ENCODE measurements at regions not wholly inside any gene's neighbourhood (a gene's known extent, or its start where the extent isn't known, plus 50 kb on each side); places are given as distances from the start of the nearest gene placed in this dataset.
"Not testable (repeated sequence)": the region's sequence is repeated elsewhere in the genome, so short reads cannot be mapped to it uniquely, and the experiment has no call there.

DNA sequence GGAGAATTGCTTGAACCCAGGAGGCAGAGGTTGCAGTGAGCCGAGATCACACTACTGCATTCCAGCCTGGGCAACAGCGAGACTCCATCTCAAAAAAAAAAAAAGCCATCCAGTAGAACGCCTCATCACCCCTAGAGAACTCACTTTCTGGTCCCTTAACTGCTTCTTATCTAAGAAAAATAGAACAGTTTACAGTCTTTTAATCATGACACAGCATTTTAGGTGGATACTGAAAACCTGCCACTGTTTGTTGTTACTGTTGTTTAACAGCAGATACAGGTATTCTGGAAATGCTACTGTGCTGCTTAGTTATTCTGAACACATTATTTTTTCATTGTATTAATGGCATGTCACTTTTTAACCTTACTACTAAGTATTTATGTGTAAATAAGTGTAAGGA, 624.3 kb upstream of the GHITM start:
- H3K36me3 Mint-ChIP-seq (ENCODE audit: low read depth), result no peaks in the 10 kb centered on the region
- H3K9me3 Mint-ChIP-seq, result peaks cover 6% of the 10 kb centered on the region
- no peaks in the 10 kb centered on the region for H3K27me3 Mint-ChIP-seq (ENCODE audit: low read depth)
- TF ChIP-seq, protein P1, sequence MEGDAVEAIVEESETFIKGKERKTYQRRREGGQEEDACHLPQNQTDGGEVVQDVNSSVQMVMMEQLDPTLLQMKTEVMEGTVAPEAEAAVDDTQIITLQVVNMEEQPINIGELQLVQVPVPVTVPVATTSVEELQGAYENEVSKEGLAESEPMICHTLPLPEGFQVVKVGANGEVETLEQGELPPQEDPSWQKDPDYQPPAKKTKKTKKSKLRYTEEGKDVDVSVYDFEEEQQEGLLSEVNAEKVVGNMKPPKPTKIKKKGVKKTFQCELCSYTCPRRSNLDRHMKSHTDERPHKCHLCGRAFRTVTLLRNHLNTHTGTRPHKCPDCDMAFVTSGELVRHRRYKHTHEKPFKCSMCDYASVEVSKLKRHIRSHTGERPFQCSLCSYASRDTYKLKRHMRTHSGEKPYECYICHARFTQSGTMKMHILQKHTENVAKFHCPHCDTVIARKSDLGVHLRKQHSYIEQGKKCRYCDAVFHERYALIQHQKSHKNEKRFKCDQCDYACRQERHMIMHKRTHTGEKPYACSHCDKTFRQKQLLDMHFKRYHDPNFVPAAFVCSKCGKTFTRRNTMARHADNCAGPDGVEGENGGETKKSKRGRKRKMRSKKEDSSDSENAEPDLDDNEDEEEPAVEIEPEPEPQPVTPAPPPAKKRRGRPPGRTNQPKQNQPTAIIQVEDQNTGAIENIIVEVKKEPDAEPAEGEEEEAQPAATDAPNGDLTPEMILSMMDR (conservative IDR thresholded peaks at IDR 0.05), result no peak
- H3K27ac Mint-ChIP-seq (ENCODE audit: unreplicated experiment), result no peak overlapping the region
- no peak for DNase-seq (ENCODE audit: low read depth, low spot score)
- no peak overlapping the region for H3K4me3 Mint-ChIP-seq
- H3K4me1 Mint-ChIP-seq, result no peaks in the 10 kb centered on the region

- H3K27me3 Mint-ChIP-seq (ENCODE audit: low read depth), result no peaks in the 10 kb centered on the region
- no peak overlapping the region for H3K27ac Mint-ChIP-seq (ENCODE audit: unreplicated experiment)
- TF ChIP-seq, protein P1 (conservative IDR thresholded peaks at IDR 0.05), result no peak
- no peaks in the 10 kb centered on the region for H3K4me1 Mint-ChIP-seq
- H3K4me3 Mint-ChIP-seq, result no peak overlapping the region
- H3K36me3 Mint-ChIP-seq (ENCODE audit: low read depth), result no peaks in the 10 kb centered on the region
- no peak for DNase-seq (ENCODE audit: low read depth, low spot score)
- peaks cover 6% of the 10 kb centered on the region for H3K9me3 Mint-ChIP-seq
Observed at GRCh38 chr10:83516788-83517187, 622.5 kb upstream of the GHITM start.

GRCh38 chr10:83517456-83517855, 621.9 kb upstream of the GHITM start:
- Mint-ChIP-seq H3K27me3 (ENCODE audit: low read depth) (no peaks in the 10 kb centered on the region), H3K9me3 (peaks cover 6% of the 10 kb centered on the region), H3K27ac (ENCODE audit: unreplicated experiment) (no peak overlapping the region), H3K4me3 (no peak overlapping the region), H3K36me3 (ENCODE audit: low read depth) (no peaks in the 10 kb centered on the region), H3K4me1 (no peaks in the 10 kb centered on the region)
- TF ChIP-seq, protein P1 (conservative IDR thresholded peaks at IDR 0.05), result no peak
- DNase-seq (ENCODE audit: low read depth, low spot score), result no peak

GRCh38 chr10:83518779-83519178, 620.5 kb upstream of the GHITM start:
- H3K27ac Mint-ChIP-seq (ENCODE audit: unreplicated experiment), result no peak overlapping the region
- H3K4me3 Mint-ChIP-seq, result no peak overlapping the region
- peaks cover 3% of the 10 kb centered on the region for H3K9me3 Mint-ChIP-seq
- no peaks in the 10 kb centered on the region for H3K4me1 Mint-ChIP-seq
- no peaks in the 10 kb centered on the region for H3K36me3 Mint-ChIP-seq (ENCODE audit: low read depth)
- no peaks in the 10 kb centered on the region for H3K27me3 Mint-ChIP-seq (ENCODE audit: low read depth)
- no peak for DNase-seq (ENCODE audit: low read depth, low spot score)
- TF ChIP-seq, protein P1 (conservative IDR thresholded peaks at IDR 0.05), result no peak

GRCh38 chr10:83520386-83520785, 618.9 kb upstream of the GHITM start:
- not testable (repeated sequence) for H3K27me3 Mint-ChIP-seq (ENCODE audit: low read depth); H3K27ac Mint-ChIP-seq (ENCODE audit: unreplicated experiment); H3K4me3 Mint-ChIP-seq; H3K4me1 Mint-ChIP-seq; H3K9me3 Mint-ChIP-seq; H3K36me3 Mint-ChIP-seq (ENCODE audit: low read depth); DNase-seq (ENCODE audit: low read depth, low spot score)

DNA sequence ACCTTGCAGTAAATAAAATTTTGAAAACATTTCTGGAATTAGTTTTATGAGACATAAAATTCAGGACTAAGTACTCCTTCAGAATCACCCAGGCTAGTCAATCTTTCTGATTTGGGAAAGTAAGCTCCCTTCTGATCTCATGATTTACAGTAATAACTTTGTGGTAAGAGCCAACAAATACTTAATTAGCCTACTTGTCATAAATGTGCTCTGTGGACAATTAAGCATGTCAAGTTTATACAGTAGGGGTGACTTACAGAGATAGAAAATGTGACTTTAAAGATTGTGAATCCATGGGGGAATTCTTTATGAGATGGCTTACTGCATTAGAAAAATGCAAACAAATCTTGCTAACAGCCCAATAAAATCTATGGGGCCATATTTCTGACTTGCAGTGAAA, 616.9 kb upstream of the GHITM start:
- Mint-ChIP-seq H3K9me3 (peaks cover 4% of the 10 kb centered on the region), H3K4me3 (no peak overlapping the region), H3K27me3 (ENCODE audit: low read depth) (no peaks in the 10 kb centered on the region), H3K36me3 (ENCODE audit: low read depth) (peaks cover 2% of the 10 kb centered on the region), H3K4me1 (no peaks in the 10 kb centered on the region), H3K27ac (ENCODE audit: unreplicated experiment) (no peak overlapping the region)
- no peak for DNase-seq (ENCODE audit: low read depth, low spot score)
- TF ChIP-seq, protein P1 (conservative IDR thresholded peaks at IDR 0.05), result no peak
